Aorta (tissue), 5 donors: ENCODE measurements at regions not wholly inside any gene's neighbourhood (a gene's known extent, or its start where the extent isn't known, plus 50 kb on each side); places are given as distances from the start of the nearest gene placed in this dataset.
A peak's percentile ranks its signal among the peaks of the same experiment; 100 is the strongest.

Source experiments
- ATAC-seq: fragments of 200-7000 bp; cut with Tn5 transposase; one replicate; pipeline ENCODE4 v1.9.1; 2022; ENCODE audit warnings: moderate library complexity; ENCODE audit not compliant: low FRiP score
- DNase-seq, 2 donors: peaks; one replicate each; pipeline ENCODE4 v3.0.0-alpha.2; 2020
- H3K27ac ChIP-seq, 2 donors: one replicate each; pipeline ENCODE4 v1.5.1; 2013; ENCODE audit warnings: low read length in 2 of 2, mild to moderate bottlenecking in 2 of 2, moderate library complexity in 2 of 2, control low read depth in 1 of 2, inconsistent platforms in 1 of 2, low read depth in 1 of 2
- H3K27me3 ChIP-seq, 2 donors: one replicate each; pipeline ENCODE4 v1.6.1; 2013; ENCODE audit warnings: control low read depth in 1 of 2, low read length in 1 of 2, mild to moderate bottlenecking in 1 of 2, moderate library complexity in 1 of 2; ENCODE audit not compliant: insufficient read depth in 2 of 2, control insufficient read depth in 1 of 2
- H3K36me3 ChIP-seq, 2 donors: one replicate each; pipeline ENCODE4 v1.6.1; 2013; ENCODE audit warnings: control low read depth in 1 of 2, low read length in 1 of 2, mild to moderate bottlenecking in 1 of 2; ENCODE audit not compliant: insufficient read depth in 2 of 2, control insufficient read depth in 1 of 2
- H3K4me1 ChIP-seq, 2 donors: one replicate each; pipeline ENCODE4 v1.6.1; 2013; ENCODE audit warnings: low read length in 2 of 2, control low read depth in 1 of 2, mild to moderate bottlenecking in 1 of 2, moderate library complexity in 1 of 2; ENCODE audit not compliant: insufficient read depth in 2 of 2, control insufficient read depth in 1 of 2
- H3K4me3 ChIP-seq, 2 donors: one replicate each; pipeline ENCODE4 v1.5.1; 2013; ENCODE audit warnings: low read length in 2 of 2, control low read depth in 1 of 2, mild to moderate bottlenecking in 1 of 2
- H3K9me3 ChIP-seq: one replicate; pipeline ENCODE4 v1.6.1; 2013; ENCODE audit warnings: mild to moderate bottlenecking, low read length; ENCODE audit not compliant: control insufficient read depth
- WGBS, 2 donors: extraction: QIAGEN DNeasy Blood & Tissue Kit; methylation state at CpG; one replicate each; pipeline ENCODE4 v1.1.7; 2013; 5-methylcytosine and 5-hydroxymethylcytosine counted together
- intact Hi-C, 2 donors: fragments of 100-400 bp; cut with DNase I; formaldehyde crosslinking; loops; one replicate each; pipeline versions ENCODE4 v1.14.2 to v1.15.0; 2022
- donor health status: healthy with polysubstance abuse.
- donor health status: Bipolar disorder and iron deficiency.
- donor health status: DM: no; HTN: no; CAD: no.
- donor health status: DM: no; HTN: no; CAD: no.
- donor health status: DM: yes; HTN: yes; CAD: no.

GRCh38 chr21:38664841-38665240, 140.9 kb upstream of the ETS2 start:
- Histone ChIP-seq H3K27me3 (no peaks in the 10 kb centered on the region), H3K27ac (no peak overlapping the region), H3K4me3 (no peak overlapping the region), H3K36me3 (no peaks in the 10 kb centered on the region), H3K4me1 (no peaks in the 10 kb centered on the region), H3K9me3 (no peaks in the 10 kb centered on the region)
- no peak for DNase-seq
- intact Hi-C loops = loop anchor here (5.0 to 10.0 kb wide), 2 partner anchors 47 to 460 kb away; no protein-coding TSS in a partner anchor
- WGBS, 2 donors = 84 to 91% methylated on average over 4 of the region's 4 CpGs
- no peak for ATAC-seq

GRCh38 chr21:38667291-38667870, 138.3 kb upstream of the ETS2 start:
- WGBS, 2 donors = 94% methylated on average over 11 of the region's 11 CpGs
- DNase-seq (no peak), ATAC-seq (no peak)
- Histone ChIP-seq H3K27ac (no peak overlapping the region), H3K4me3 (no peak overlapping the region), H3K4me1 (peaks cover 0 to 7% of the 10 kb centered on the region in 2 donors), H3K9me3 (no peaks in the 10 kb centered on the region), H3K27me3 (no peaks in the 10 kb centered on the region), H3K36me3 (no peaks in the 10 kb centered on the region)
- intact Hi-C loops = loop anchor here (5.0 to 10.0 kb wide), 2 partner anchors 45 to 457 kb away; no protein-coding TSS in a partner anchor

- Histone ChIP-seq H3K27ac (no peak overlapping the region), H3K36me3 (no peaks in the 10 kb centered on the region), H3K4me3 (no peak overlapping the region), H3K4me1 (peaks cover 0 to 7% of the 10 kb centered on the region in 2 donors), H3K9me3 (no peaks in the 10 kb centered on the region), H3K27me3 (no peaks in the 10 kb centered on the region)
- DNase-seq = no peak
- WGBS, 2 donors = 88 to 91% methylated on average over 1 of the region's 1 CpG
- intact Hi-C loops = loop anchor here (5.0 to 10.0 kb wide), 2 partner anchors 44 to 457 kb away; no protein-coding TSS in a partner anchor
- no peak for ATAC-seq
These were observed 137.7 kb upstream of the ETS2 start for GRCh38 chr21:38668067-38668466.

- Histone ChIP-seq H3K36me3 (no peaks in the 10 kb centered on the region), H3K27me3 (no peaks in the 10 kb centered on the region), H3K27ac (no peak overlapping the region), H3K4me3 (no peak overlapping the region), H3K4me1 (peaks cover 0 to 7% of the 10 kb centered on the region in 2 donors), H3K9me3 (no peaks in the 10 kb centered on the region)
- DNase-seq (no peak), ATAC-seq (no peak)
- intact Hi-C loops = loop anchor here (5.0 to 10.0 kb wide), 2 partner anchors 44 to 456 kb away; no protein-coding TSS in a partner anchor
- WGBS, 2 donors = 86% methylated on average over 6 of the region's 6 CpGs
These were observed 137.2 kb upstream of the ETS2 start for GRCh38 chr21:38668541-38668940.

GRCh38 chr21:38669186-38669585, 136.5 kb upstream of the ETS2 start:
- Histone ChIP-seq H3K27ac (no peak overlapping the region), H3K9me3 (no peaks in the 10 kb centered on the region), H3K36me3 (no peaks in the 10 kb centered on the region), H3K4me1 (peaks cover 0 to 7% of the 10 kb centered on the region in 2 donors), H3K27me3 (no peaks in the 10 kb centered on the region), H3K4me3 (no peak overlapping the region)
- ATAC-seq = no peak
- intact Hi-C loops = loop anchor here (5.0 to 10.0 kb wide), 2 partner anchors 43 to 456 kb away; no protein-coding TSS in a partner anchor
- no peak for DNase-seq
- 83 to 88% methylated on average over 6 of the region's 6 CpGs for WGBS, 2 donors

GRCh38 chr21:38670861-38671260, 134.9 kb upstream of the ETS2 start:
- Histone ChIP-seq H3K4me1 (peaks cover 0 to 7% of the 10 kb centered on the region in 2 donors), H3K9me3 (no peaks in the 10 kb centered on the region), H3K36me3 (no peaks in the 10 kb centered on the region), H3K27ac (no peak overlapping the region), H3K27me3 (no peaks in the 10 kb centered on the region), H3K4me3 (no peak overlapping the region)
- intact Hi-C loops = loop anchor here in 1 of 2 donors (10.0 kb wide), 1 partner anchor 134 kb away; the partner anchor contains the start of gene ETS2
- 86 to 90% methylated on average over 7 of the region's 7 CpGs for WGBS, 2 donors
- ATAC-seq (no peak), DNase-seq (no peak)

GRCh38 chr21:38671773-38672172, 134.0 kb upstream of the ETS2 start:
- ATAC-seq (peak; percentile 45), DNase-seq (no peak)
- Histone ChIP-seq H3K9me3 (no peaks in the 10 kb centered on the region), H3K27me3 (no peaks in the 10 kb centered on the region), H3K4me1 (peaks cover 0 to 7% of the 10 kb centered on the region in 2 donors), H3K27ac (peak overlapping the region; percentile 44 to 95), H3K36me3 (no peaks in the 10 kb centered on the region), H3K4me3 (no peak overlapping the region)
- 2 to 8% methylated on average over 6 of the region's 6 CpGs for WGBS, 2 donors
- intact Hi-C loops = loop anchor here in 1 of 2 donors (10.0 kb wide), 1 partner anchor 133 kb away; the partner anchor contains the start of gene ETS2

- peak overlapping the region in 1 of 2 donors; percentile 43 for H3K4me3 ChIP-seq
- H3K4me1 ChIP-seq = peaks cover 2 to 7% of the 10 kb centered on the region in 2 donors
- H3K9me3 ChIP-seq = no peaks in the 10 kb centered on the region
- intact Hi-C loops = loop anchor here (5.0 to 10.0 kb wide), 2 partner anchors 37 to 129 kb away; partner anchors contain the start of gene ETS2 (in 1 of the 2)
- WGBS, 2 donors = 15 to 18% methylated on average over 22 of the region's 22 CpGs
- no peaks in the 10 kb centered on the region for H3K27me3 ChIP-seq
- H3K36me3 ChIP-seq = no peaks in the 10 kb centered on the region
- peak overlapping the region in 1 of 2 donors; percentile 78 for H3K27ac ChIP-seq
- DNase-seq (no peak), ATAC-seq (no peak)
These were observed 130.4 kb upstream of the ETS2 start for GRCh38 chr21:38675182-38675824.
